ENCODE measurements at regions not wholly inside any gene's neighbourhood (a gene's known extent, or its start where the extent isn't known, plus 50 kb on each side); places are given as distances from the start of the nearest gene placed in this dataset.

DNA sequence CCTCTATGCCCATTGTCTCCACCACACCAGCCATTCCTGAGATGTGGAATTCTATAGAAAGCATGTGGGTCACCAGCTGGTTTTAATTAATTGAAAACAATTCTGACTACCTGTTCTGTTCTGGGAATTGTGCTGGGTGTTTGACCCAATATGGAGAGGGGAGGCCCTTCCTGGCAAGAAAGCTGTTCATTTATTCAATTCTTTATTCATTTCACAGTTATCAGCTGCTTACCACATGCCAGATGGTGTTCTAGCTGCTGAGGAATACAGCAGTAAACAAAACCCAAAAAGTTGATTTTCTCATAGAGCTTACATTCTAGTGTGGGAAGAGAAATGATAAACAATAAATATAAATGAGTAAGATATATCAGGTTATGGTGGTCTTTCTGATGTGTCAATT is 296.1 kb upstream of the RASGRP1 start:
- no peak for DNase-seq (ENCODE audit: low read depth)

DNA sequence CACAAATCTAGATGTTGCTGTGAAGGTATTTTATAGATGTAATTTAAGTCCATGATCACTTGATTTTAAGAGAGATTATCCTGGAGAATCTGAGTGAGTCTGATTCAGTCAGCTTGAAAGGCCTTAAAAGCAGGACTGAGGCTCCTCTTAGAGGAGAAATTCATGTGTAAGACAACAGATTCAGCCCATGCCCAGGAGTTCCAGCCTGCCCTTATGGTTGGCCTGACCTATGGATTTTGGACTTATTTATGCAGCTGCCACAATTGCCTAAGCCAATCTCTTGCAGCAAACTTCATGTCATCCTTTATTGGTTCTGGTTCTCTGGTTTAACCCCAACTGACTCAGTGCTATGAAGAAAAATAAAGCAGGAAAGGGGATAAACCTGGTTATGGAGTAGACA is 296.5 kb upstream of the RASGRP1 start:
- DNase-seq (ENCODE audit: low read depth) = no peak

GRCh38 chr15:38862099-38862498 is 297.5 kb upstream of the RASGRP1 start:
- no peak for DNase-seq (ENCODE audit: low read depth)

DNA sequence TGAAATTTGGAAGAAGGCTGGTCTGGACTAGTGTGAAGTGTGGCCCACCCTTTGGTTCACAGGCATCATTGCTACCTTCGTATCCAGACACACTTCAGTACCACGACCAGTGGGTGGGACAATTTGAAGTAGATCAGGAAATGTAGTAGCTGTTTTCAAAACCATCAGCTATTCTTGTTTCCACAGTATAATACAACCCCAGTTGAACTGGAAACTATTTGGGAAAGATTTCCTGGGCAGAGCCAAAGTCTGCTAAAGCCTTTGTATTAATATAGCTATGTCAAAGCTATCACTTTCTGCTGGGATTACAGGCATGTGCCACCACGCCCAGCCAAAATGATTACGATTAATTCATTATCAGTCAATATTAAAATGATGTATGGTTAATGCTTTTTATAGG is 298.8 kb upstream of the RASGRP1 start:
- no peak for DNase-seq (ENCODE audit: low read depth)

DNA sequence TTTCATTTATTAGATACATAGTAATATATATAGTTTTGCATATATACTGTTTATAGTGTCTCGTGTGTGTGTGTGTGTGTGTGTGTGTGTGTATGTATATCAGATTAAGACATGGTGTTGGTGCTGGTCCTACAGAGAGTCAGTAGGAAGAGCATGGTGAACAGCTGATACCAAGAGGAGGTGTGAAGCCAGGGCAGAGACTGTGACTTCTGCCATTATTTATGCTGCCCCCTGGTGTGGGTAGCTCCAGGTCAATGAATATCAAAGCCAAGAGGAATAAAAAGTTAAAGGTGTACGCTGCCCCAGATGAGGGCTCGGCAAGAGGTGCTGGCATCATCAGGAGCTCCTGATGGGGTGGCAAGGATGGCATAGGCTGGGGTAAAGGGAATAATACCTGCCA is 299.5 kb upstream of the RASGRP1 start:
- DNase-seq (ENCODE audit: low read depth) = no peak

DNA sequence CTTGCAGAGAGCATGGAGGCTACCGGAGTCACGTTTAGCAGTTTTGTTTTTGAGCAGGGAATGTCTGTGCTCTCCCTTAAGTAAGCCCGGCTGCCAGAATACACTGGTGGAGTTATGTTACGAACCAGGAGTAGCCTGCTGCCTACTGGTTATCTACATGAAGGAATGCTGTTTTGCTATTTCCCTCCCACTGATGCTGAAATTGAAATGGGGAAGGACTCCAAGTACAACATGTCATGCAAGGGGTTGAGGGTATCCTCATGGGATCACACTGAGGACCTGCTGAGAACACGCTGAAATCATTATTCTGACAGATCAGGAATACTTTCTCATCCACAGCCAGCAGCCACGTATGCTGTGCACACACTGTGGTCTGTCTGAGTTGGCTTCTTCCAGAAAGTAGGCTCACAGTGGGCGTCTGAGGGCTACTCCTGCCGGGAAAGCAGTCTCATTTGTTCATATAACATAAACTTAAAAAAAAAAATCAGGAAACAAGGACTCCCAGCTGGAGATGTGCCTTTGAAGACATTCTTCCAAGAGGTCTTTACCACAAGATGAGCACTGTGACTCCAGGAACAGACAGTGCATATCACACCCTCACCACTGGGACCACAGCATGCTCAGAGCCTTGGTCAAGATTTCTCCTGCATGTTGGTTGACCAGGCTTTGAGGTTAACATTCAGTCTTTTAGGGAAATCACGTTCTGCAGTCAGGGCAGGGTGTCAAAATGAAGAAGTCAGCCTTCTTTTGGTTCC is 300.4 kb upstream of the RASGRP1 start:
- no peak for DNase-seq (ENCODE audit: low read depth)

DNA sequence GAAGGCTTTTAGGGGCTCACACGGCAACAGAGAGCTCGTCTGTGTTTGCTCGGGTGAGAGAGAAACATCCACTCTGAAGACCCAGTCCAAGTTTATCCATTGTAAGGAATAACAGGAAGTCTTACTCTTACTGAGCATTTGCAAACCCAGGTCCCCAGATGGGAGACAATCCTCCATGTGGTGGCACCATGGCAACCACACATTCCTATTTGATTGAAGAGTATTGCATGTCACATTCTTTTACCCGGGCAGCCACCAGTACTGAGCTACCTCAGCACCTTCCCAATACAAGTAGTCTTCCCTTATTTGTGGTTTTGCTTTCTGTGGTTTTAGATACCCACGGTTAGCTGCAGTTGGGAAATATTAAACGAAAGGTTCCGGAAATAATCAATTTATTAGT is 302.9 kb upstream of the RASGRP1 start:
- no peak for DNase-seq (ENCODE audit: low read depth)

DNA sequence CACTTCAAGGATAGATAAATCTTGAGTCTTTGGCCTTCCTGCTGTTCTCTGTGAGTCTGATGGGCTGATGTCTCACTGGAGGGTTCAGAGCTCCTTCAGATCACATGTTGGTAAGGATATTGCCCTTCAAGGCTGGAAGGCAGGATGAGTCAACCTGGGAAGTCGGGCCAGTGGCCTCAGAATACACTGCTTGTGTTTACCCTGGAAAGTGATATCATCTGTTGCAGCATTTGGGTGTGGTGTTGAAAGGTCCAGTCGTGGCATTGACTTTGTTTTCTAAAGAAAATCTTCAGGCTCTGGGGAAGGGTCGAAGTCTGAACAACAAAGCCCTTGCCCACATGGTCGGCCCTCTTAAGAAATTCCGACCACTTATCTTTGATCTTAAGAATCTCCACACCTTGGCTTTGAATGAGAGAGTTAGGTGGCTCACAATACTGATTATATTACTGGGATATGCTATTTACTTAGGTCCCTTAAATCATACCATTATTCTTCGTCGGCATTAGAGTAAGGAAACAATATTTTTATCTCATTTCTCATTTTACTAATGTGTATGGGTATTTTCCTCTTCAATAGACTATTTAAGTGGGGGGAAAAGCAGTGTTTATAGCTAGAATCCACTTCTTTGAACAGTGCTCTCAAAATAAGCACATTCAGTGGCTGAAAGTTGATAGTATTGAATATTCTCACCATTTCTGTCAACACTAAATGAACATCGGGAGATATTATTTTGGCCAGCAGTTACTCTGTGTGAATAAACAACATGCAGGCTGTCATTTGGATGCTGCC is 303.9 kb upstream of the RASGRP1 start:
- DNase-seq (ENCODE audit: low read depth) = no peak

DNA sequence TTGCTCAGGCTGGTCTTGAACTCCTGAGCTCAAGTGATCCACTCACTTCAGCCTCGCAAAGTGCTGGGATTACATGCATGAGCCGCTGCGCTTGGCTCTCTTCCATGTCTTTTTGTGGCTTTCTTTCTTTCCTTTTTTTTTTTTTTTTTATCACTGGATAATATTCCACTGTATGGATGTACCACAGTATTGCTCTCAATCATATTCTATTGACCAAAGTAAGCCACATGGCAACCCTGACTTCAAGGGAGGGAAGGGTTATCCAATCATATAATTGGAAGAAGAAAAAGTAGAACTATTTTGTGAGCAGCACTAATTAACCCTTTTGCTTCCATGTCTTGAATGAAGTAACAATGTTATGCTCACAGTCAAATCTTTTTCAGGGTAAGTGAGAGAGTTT is 307.0 kb upstream of the RASGRP1 start:
- no peak for DNase-seq (ENCODE audit: low read depth)

DNA sequence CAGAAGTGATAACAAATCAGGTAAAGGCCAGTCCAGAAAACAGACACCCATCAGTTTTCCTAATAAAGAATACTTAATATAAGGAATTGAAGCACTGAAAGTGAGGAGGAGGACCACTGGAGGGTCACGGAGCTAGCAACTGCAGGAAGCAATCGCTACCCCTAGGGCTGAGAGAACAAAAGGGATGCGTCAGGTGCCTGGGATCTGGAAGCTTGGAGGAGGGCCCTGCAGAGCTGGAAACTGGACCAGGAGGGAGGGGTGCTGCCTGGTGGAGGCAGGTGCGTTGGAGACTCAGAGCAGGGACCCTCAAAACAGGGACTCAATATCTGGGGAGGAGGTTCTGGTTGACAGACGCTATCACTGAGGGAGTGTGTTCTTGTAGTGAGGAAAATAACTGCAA is 308.1 kb upstream of the RASGRP1 start:
- DNase-seq (ENCODE audit: low read depth) = no peak

DNA sequence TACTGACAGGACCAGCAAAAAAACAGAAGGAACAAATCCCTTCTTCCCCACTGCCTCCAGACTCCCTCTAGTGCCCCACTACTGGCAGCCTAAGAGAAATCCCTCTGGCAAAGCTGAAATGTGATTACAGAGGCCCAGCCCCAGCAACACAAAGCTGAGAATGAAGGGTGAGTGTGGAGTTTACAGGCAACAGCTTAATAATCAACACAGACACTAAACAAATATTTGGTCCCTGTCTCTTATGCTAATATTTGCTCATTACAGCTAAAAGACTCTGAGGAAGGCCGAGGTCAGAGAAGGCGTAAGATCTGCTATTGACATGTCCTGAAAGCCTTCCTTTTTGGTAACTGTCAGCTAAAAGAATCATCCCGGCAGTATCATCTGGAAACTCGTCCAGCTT is 308.5 kb upstream of the RASGRP1 start:
- DNase-seq (ENCODE audit: low read depth) = no peak

DNA sequence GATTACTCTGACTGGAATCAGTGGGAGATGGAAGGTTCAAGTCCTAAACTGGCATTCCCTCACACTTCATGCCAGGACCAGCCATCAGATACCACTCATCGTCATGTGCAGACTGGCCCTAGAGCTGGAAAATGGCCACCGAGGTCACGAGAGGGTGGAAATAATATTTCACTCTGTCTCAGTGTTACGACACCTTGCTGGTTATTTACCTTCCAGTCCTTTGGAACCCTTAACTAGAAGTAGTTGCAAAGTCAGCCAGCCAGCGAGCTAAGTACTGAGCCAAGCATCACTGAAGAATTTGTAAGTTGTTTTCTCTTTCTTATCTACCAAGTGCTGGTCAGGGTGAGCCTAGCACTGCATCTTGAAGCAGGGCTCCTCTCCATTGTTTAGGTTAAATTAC is 309.9 kb upstream of the RASGRP1 start:
- DNase-seq (ENCODE audit: low read depth) = no peak

DNA sequence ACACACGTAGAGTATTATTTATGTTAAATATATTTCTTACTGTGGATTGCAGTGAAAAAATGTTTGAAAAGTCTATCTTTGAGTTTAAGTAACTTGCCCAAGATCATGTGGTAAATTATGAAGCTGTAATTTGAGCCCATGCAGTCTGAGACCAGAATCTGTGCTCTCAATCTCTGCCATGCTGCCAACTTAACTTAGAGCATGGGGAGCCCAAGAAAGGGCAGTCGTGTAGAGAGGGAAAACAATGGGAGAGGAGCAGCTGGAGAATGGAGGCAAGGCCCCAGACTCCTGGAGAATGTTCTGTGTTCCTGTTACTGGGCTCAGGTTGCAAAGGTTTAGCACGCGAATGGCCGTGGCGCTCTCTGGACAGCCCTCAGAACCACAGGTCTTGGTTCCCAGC is 311.6 kb upstream of the RASGRP1 start:
- no peak for DNase-seq (ENCODE audit: low read depth)

DNA sequence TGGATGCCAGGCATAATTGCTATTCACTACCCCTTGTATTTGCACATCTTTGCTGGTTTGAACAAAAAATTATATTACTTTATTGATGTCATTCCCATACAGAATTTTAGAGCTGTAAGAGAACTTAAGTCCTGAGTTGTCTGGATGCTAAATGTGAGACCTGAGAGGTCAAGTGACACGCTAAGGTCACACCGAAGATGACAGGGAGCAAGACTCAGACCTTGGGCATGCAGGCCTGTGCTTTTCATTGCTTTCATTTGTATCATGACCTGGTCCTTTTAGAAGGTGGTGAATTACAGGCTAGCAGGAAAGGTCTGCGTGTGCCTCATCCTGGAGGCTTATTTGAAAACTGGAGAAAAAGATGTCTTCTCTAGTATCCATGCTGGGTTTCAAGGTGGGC is 312.0 kb upstream of the RASGRP1 start:
- no peak for DNase-seq (ENCODE audit: low read depth)

DNA sequence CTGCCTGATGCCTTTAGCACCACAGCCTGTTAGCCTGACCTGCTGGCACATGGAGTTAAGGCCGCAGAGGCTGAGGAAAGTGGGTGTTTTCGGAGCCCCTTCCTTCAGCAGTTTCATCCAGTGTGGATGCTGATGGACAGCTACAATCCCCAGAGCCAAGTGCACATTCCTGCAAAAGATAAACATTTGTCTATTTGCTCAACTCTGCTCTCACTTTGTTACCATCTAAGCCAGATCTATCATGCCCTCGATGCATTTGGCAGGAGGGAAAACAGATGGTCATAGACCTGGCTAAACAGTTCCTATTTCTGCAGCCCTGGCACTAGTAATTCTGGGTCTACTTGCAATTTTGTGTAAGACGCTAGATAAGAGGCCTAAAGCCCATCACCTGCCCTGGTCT is 312.9 kb upstream of the RASGRP1 start:
- no peak for DNase-seq (ENCODE audit: low read depth)

- no peak for DNase-seq (ENCODE audit: low read depth)
Observed at GRCh38 chr15:38878026-38878425, 313.4 kb upstream of the RASGRP1 start.

DNA sequence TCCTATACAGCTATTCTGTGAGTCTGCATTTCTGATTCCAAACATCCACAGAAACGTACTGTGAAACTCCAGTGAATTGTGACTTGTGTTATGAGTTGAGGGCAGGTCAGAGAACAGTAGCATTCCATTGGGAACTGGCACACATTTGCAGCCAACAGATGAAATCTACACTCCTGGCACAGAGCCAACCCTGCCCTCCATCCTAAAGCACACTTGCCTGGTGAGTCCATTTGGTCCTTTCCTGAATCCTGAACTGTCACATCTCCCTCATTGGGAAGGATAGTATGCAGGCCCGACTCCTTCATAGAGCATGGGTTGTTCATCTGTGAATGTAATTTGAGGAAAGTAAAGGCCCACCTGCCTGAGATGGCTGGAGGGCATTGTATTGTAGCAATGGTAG is 314.3 kb upstream of the RASGRP1 start:
- no peak for DNase-seq (ENCODE audit: low read depth)

GRCh38 chr15:38879909-38880471 is 315.4 kb upstream of the RASGRP1 start:
- DNase-seq (ENCODE audit: low read depth) = no peak

- no peak for DNase-seq (ENCODE audit: low read depth)
Observed at GRCh38 chr15:38882221-38882620, 317.6 kb upstream of the RASGRP1 start.

DNA sequence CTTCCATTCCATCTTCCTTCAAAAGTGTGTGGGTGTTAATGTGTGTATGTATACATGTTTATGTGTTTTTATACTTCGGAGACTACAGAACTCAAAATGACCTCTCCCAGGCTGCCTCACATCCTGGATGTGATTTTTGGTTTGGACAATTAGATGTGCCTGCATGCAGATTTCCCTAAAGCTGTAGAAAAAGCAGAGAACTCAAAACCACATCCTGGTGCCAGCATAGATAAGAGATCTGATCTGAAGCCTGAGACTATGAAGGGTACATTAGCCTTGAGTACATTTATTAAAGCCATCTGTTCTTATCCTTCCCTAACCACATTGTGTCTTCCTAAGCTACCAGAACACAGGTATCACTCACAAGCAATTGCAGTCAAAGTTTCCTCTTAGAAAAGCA is 319.4 kb upstream of the RASGRP1 start:
- no peak for DNase-seq (ENCODE audit: low read depth)

- no peak for DNase-seq (ENCODE audit: low read depth)
Observed at GRCh38 chr15:38885001-38885400, 320.4 kb upstream of the RASGRP1 start.

DNA sequence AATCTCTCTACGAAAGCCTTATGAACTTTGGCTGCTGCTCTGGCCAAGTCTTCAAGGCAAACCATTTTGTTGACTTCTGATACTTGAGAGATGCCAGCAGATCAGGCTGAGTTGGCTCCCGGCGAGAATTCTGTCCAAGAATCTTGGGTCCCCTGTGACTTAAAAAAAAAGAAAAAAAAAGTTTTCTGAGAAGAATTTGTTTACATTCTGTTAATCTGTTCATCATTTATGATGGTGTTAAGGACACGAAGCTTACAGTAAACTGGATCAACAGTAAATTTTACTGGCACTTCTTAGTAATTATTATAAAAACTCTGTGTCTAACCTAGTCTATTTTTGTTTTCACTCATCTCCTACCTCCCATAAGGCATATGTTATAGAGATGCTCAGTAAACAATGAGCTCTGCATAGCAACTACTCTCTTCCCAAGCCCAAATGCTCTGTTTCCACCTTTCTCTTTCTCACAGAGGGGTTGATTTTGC is 320.9 kb upstream of the RASGRP1 start:
- no peak for DNase-seq (ENCODE audit: low read depth)
